ENCODE measurements at regions not wholly inside any gene's neighbourhood (a gene's known extent, or its start where the extent isn't known, plus 50 kb on each side); places are given as distances from the start of the nearest gene placed in this dataset.

GRCh38 chr3:118526758-118527513 lies 507.7 kb downstream of the IGSF11 start:
- no peaks in the 10 kb centered on the region for H3K36me3 ChIP-seq (ENCODE audit: insufficient read depth, low read length)
- H3K27me3 ChIP-seq (ENCODE audit: insufficient read depth, low read length, poor library complexity), result no peaks in the 10 kb centered on the region
- H3K9ac ChIP-seq (ENCODE audit: low read depth, low read length), result no peak overlapping the region
- no peak overlapping the region for H2AFZ ChIP-seq (ENCODE audit: low read depth, low read length)
- no peaks in the 10 kb centered on the region for H4K20me1 ChIP-seq (ENCODE audit: insufficient read depth, low read length)
- TF ChIP-seq, protein P1, sequence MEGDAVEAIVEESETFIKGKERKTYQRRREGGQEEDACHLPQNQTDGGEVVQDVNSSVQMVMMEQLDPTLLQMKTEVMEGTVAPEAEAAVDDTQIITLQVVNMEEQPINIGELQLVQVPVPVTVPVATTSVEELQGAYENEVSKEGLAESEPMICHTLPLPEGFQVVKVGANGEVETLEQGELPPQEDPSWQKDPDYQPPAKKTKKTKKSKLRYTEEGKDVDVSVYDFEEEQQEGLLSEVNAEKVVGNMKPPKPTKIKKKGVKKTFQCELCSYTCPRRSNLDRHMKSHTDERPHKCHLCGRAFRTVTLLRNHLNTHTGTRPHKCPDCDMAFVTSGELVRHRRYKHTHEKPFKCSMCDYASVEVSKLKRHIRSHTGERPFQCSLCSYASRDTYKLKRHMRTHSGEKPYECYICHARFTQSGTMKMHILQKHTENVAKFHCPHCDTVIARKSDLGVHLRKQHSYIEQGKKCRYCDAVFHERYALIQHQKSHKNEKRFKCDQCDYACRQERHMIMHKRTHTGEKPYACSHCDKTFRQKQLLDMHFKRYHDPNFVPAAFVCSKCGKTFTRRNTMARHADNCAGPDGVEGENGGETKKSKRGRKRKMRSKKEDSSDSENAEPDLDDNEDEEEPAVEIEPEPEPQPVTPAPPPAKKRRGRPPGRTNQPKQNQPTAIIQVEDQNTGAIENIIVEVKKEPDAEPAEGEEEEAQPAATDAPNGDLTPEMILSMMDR (IDR thresholded peaks at IDR 0.05; ENCODE audit: borderline replicate concordance, extremely low read depth, low read length, poor library complexity, severe bottlenecking), result no peak
- no peak for TF ChIP-seq EZH2 (IDR thresholded peaks at IDR 0.05; ENCODE audit: borderline replicate concordance, low read depth, low read length, severe bottlenecking)
- no peak for DNase-seq
- H3K27ac ChIP-seq (ENCODE audit: low read length), result no peak overlapping the region
- no peak for ATAC-seq (ENCODE audit: insufficient read depth, low read depth)
- H3K4me2 ChIP-seq (ENCODE audit: insufficient read depth, low read length), result no peak overlapping the region
- H3K79me2 ChIP-seq (ENCODE audit: insufficient read depth, low read length), result no peaks in the 10 kb centered on the region
- H3K4me1 ChIP-seq (ENCODE audit: insufficient read depth, low read length), result no peaks in the 10 kb centered on the region
- no peaks in the 10 kb centered on the region for H3K9me3 ChIP-seq (ENCODE audit: insufficient read depth, low read length, severe bottlenecking)
- H3K4me3 ChIP-seq (ENCODE audit: low read depth in 1 of 2, low read length in 2 of 2), result no peak overlapping the region

GRCh38 chr3:118527514-118528044 lies 507.1 kb downstream of the IGSF11 start:
- Histone ChIP-seq H3K9me3 (ENCODE audit: insufficient read depth, low read length, severe bottlenecking) (no peaks in the 10 kb centered on the region), H3K4me1 (ENCODE audit: insufficient read depth, low read length) (no peaks in the 10 kb centered on the region), H3K4me2 (ENCODE audit: insufficient read depth, low read length) (no peak overlapping the region), H4K20me1 (ENCODE audit: insufficient read depth, low read length) (no peaks in the 10 kb centered on the region), H3K27ac (ENCODE audit: low read length) (no peak overlapping the region), H3K36me3 (ENCODE audit: insufficient read depth, low read length) (no peaks in the 10 kb centered on the region), H2AFZ (ENCODE audit: low read depth, low read length) (no peak overlapping the region), H3K9ac (ENCODE audit: low read depth, low read length) (no peak overlapping the region), H3K4me3 (ENCODE audit: low read depth in 1 of 2, low read length in 2 of 2) (no peak overlapping the region), H3K79me2 (ENCODE audit: insufficient read depth, low read length) (no peaks in the 10 kb centered on the region), H3K27me3 (ENCODE audit: insufficient read depth, low read length, poor library complexity) (no peaks in the 10 kb centered on the region)
- DNase-seq (no peak), ATAC-seq (ENCODE audit: insufficient read depth, low read depth) (no peak)
- TF ChIP-seq EZH2 (IDR thresholded peaks at IDR 0.05; ENCODE audit: borderline replicate concordance, low read depth, low read length, severe bottlenecking), result no peak
- TF ChIP-seq, protein P1 (IDR thresholded peaks at IDR 0.05; ENCODE audit: borderline replicate concordance, extremely low read depth, low read length, poor library complexity, severe bottlenecking), result no peak

- Histone ChIP-seq H3K27me3 (ENCODE audit: insufficient read depth, low read length, poor library complexity) (no peaks in the 10 kb centered on the region), H4K20me1 (ENCODE audit: insufficient read depth, low read length) (no peaks in the 10 kb centered on the region), H3K4me2 (ENCODE audit: insufficient read depth, low read length) (no peak overlapping the region), H3K27ac (ENCODE audit: low read length) (no peak overlapping the region), H3K36me3 (ENCODE audit: insufficient read depth, low read length) (no peaks in the 10 kb centered on the region), H3K79me2 (ENCODE audit: insufficient read depth, low read length) (no peaks in the 10 kb centered on the region), H3K9ac (ENCODE audit: low read depth, low read length) (no peak overlapping the region), H2AFZ (ENCODE audit: low read depth, low read length) (no peak overlapping the region), H3K4me1 (ENCODE audit: insufficient read depth, low read length) (no peaks in the 10 kb centered on the region), H3K9me3 (ENCODE audit: insufficient read depth, low read length, severe bottlenecking) (no peaks in the 10 kb centered on the region), H3K4me3 (ENCODE audit: low read depth in 1 of 2, low read length in 2 of 2) (no peak overlapping the region)
- TF ChIP-seq, protein P1 (IDR thresholded peaks at IDR 0.05; ENCODE audit: borderline replicate concordance, extremely low read depth, low read length, poor library complexity, severe bottlenecking), result no peak
- DNase-seq (no peak), ATAC-seq (ENCODE audit: insufficient read depth, low read depth) (no peak)
These were observed 505.1 kb downstream of the IGSF11 start for GRCh38 chr3:118529554-118529953.
